ENCODE measurements at regions not wholly inside any gene's neighbourhood (a gene's known extent, or its start where the extent isn't known, plus 50 kb on each side); places are given as distances from the start of the nearest gene placed in this dataset.
A peak's percentile ranks its signal among the peaks of the same experiment; 100 is the strongest.

GRCh38 chr18:49677081-49677480 lies 115.2 kb downstream of the LIPG start:
- no peak overlapping the region for H3K4me3 ChIP-seq (ENCODE audit: low read depth, low read length)
- DNase-seq (ENCODE audit: low read depth) = no peak
- TF ChIP-seq CTCF (conservative IDR thresholded peaks at IDR 0.05; ENCODE audit: low read depth, low read length) = no peak

DNA sequence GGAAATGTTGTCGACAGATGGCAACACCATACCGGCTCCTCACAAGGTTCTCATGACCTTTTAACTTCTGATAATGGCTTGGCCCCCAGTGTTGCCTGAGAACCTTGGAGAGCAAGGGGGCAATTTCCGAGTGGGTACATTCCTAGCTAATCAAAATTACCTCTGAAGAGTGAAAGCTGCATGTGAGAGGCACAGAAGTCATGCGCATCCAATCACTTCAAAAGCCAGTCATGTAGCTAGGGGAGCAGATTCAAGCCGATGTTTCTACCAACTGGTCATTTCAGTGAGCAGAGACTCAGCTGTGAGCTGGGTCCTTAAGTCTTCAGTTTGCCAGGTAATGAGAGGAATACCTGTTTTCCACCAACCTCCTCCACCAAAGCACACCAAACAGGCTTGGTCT lies 111.4 kb downstream of the LIPG start:
- no peak for DNase-seq (ENCODE audit: low read depth)
- H3K4me3 ChIP-seq (ENCODE audit: low read depth, low read length) = no peak overlapping the region
- no peak for TF ChIP-seq CTCF (conservative IDR thresholded peaks at IDR 0.05; ENCODE audit: low read depth, low read length)

DNA sequence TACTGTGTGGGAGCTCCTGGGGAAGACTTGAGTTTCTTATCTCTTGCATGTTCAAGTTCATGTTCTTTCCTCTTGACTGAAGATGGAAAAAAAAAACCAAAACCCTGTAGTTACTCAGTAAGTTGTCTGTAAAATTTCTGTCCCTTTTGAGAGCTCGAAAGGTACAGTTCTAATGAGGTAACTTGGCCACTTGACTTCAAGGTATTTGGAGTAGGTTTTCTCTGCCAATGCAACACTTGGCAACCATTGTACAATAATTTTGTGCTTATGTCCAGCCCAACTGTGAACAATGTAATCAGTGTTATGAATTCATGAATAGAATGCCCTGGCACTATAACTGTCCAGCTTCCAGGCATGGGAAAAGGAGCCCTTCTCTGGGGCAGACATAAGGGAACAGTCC lies 111.0 kb downstream of the LIPG start:
- no peak for DNase-seq (ENCODE audit: low read depth)
- no peak for TF ChIP-seq CTCF (conservative IDR thresholded peaks at IDR 0.05; ENCODE audit: low read depth, low read length)
- no peak overlapping the region for H3K4me3 ChIP-seq (ENCODE audit: low read depth, low read length)

DNA sequence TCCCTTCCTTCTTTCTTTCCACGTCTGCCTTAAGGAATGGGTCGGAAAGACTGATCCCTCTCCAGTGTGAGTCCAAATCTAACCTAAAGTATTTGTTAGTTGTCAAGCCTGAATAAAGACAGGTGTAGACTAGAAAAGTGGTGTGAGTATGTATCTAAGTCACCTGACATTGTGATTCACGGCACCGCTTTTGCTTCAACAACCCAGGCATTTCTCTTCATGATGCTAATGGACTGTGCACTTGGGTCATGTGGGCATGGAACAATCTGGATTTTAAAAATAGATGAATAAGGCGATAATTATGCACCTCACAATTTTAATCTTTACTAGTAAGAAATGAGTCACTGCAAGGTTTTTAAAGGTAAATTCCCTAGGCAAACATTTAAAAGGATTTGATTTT lies 107.5 kb downstream of the LIPG start:
- no peak overlapping the region for H3K4me3 ChIP-seq (ENCODE audit: low read depth, low read length)
- no peak for DNase-seq (ENCODE audit: low read depth)
- no peak for TF ChIP-seq CTCF (conservative IDR thresholded peaks at IDR 0.05; ENCODE audit: low read depth, low read length)

- H3K4me3 ChIP-seq (ENCODE audit: low read depth, low read length) = no peak overlapping the region
- peak; percentile 69 for DNase-seq (ENCODE audit: low read depth)
- no peak for TF ChIP-seq CTCF (conservative IDR thresholded peaks at IDR 0.05; ENCODE audit: low read depth, low read length)
Observed at GRCh38 chr18:49668574-49669275, 106.9 kb downstream of the LIPG start.

GRCh38 chr18:49667462-49667861 lies 105.6 kb downstream of the LIPG start:
- no peak for TF ChIP-seq CTCF (conservative IDR thresholded peaks at IDR 0.05; ENCODE audit: low read depth, low read length)
- H3K4me3 ChIP-seq (ENCODE audit: low read depth, low read length) = no peak overlapping the region
- no peak for DNase-seq (ENCODE audit: low read depth)

- peak; percentile 77 for DNase-seq (ENCODE audit: low read depth)
- H3K4me3 ChIP-seq (ENCODE audit: low read depth, low read length) = peak overlapping the region; percentile 6
- no peak for TF ChIP-seq CTCF (conservative IDR thresholded peaks at IDR 0.05; ENCODE audit: low read depth, low read length)
Observed at GRCh38 chr18:49666045-49666775, 104.4 kb downstream of the LIPG start.

Data from choroid plexus epithelial cell (primary cell).